OCI-LY7 (cell line): ENCODE measurements at regions not wholly inside any gene's neighbourhood (a gene's known extent, or its start where the extent isn't known, plus 50 kb on each side); places are given as distances from the start of the nearest gene placed in this dataset.

Source experiments
- EZH2phosphoT487 ChIP-seq: fragments of 200-600 bp; sonication (generic); IDR thresholded peaks from 2 replicates; pipeline ENCODE4 v1.6.1; 2018; ENCODE audit warnings: low read depth, borderline replicate concordance, mild to moderate bottlenecking, mixed run types, antibody characterized with exemption, low read length, moderate library complexity, mixed read lengths
- TF ChIP-seq, protein P1 (sequence below): fragments of 200-600 bp; sonication (generic); conservative IDR thresholded peaks from 2 replicates; pipeline ENCODE4 v1.5.1; 2014; ENCODE audit warnings: mild to moderate bottlenecking, antibody characterized with exemption, low read length, moderate library complexity, mixed read lengths

DNA sequence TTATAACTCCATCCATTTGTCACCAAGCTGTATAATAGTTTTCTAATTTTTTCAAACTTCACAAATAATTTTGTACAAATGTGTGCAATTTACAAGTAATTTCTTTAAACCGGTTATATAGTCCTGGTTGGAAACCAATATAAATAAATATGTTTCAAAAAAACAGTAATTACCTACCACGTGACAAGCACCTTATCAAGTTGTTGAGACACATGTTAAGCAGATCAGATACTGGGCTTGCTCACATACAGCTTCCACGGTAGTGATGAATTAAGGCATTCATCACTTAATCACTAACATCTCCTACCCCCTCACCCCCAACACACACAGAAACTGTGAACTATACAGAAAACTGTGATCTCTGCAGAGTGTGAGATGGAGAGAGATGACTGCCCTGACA, 630.0 kb upstream of the MBL2 start:
- TF ChIP-seq, protein P1, sequence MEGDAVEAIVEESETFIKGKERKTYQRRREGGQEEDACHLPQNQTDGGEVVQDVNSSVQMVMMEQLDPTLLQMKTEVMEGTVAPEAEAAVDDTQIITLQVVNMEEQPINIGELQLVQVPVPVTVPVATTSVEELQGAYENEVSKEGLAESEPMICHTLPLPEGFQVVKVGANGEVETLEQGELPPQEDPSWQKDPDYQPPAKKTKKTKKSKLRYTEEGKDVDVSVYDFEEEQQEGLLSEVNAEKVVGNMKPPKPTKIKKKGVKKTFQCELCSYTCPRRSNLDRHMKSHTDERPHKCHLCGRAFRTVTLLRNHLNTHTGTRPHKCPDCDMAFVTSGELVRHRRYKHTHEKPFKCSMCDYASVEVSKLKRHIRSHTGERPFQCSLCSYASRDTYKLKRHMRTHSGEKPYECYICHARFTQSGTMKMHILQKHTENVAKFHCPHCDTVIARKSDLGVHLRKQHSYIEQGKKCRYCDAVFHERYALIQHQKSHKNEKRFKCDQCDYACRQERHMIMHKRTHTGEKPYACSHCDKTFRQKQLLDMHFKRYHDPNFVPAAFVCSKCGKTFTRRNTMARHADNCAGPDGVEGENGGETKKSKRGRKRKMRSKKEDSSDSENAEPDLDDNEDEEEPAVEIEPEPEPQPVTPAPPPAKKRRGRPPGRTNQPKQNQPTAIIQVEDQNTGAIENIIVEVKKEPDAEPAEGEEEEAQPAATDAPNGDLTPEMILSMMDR = no peak
- TF ChIP-seq EZH2phosphoT487 = no peak
